Bronchial epithelial cell (primary cell): ENCODE measurements at regions not wholly inside any gene's neighbourhood (a gene's known extent, or its start where the extent isn't known, plus 50 kb on each side); places are given as distances from the start of the nearest gene placed in this dataset.

Experiments used
- DNase-seq: peaks from one replicate; pipeline ENCODE4 v3.0.0-alpha.2; 2010; ENCODE audit warnings: low read depth
- FAIRE-seq: peaks from 2 replicates; lab custom pipeline; 2011; peaks lifted over from hg19 to GRCh38; lab: Jason Lieb, UNC
- H3K27me3 ChIP-seq: 2 replicates; pipeline ENCODE4 v1.5.1; 2011; ENCODE audit warnings: low read length; ENCODE audit not compliant: control insufficient read depth, insufficient read depth
- H3K36me3 ChIP-seq: 2 replicates; pipeline ENCODE4 v1.5.1; 2011; ENCODE audit warnings: low read length; ENCODE audit not compliant: control insufficient read depth, insufficient read depth
- H3K4me3 ChIP-seq: 2 replicates; pipeline ENCODE4 v1.5.1; 2011; ENCODE audit warnings: mild to moderate bottlenecking, low read depth, low read length, control low read depth
- CTCF ChIP-seq: IDR thresholded peaks from 2 replicates; pipeline ENCODE4 v1.5.1; 2011; ENCODE audit warnings: mild to moderate bottlenecking, moderate library complexity, low read length, control low read depth, inconsistent platforms; ENCODE audit not compliant: insufficient read depth, severe bottlenecking

GRCh38 chr15:66628976-66629723 is 63.4 kb upstream of the LCTL start:
- peaks cover 2% of the 10 kb centered on the region for H3K27me3 ChIP-seq
- no peak for TF ChIP-seq CTCF
- DNase-seq (no peak), FAIRE-seq (no peak)
- no peaks in the 10 kb centered on the region for H3K36me3 ChIP-seq
- no peak overlapping the region for H3K4me3 ChIP-seq

GRCh38 chr15:66629817-66630576 is 64.2 kb upstream of the LCTL start:
- TF ChIP-seq CTCF: no peak
- FAIRE-seq (no peak), DNase-seq (no peak)
- Histone ChIP-seq H3K27me3 (peaks cover 2% of the 10 kb centered on the region), H3K4me3 (no peak overlapping the region), H3K36me3 (no peaks in the 10 kb centered on the region)

- DNase-seq: no peak
- H3K27me3 ChIP-seq: peaks cover 2% of the 10 kb centered on the region
Measured at GRCh38 chr15:66630801-66631351, 65.1 kb upstream of the LCTL start.

GRCh38 chr15:66631616-66632263 is 65.9 kb upstream of the LCTL start:
- Histone ChIP-seq H3K36me3 (no peaks in the 10 kb centered on the region), H3K4me3 (no peak overlapping the region), H3K27me3 (peaks cover 2% of the 10 kb centered on the region)
- DNase-seq (no peak), FAIRE-seq (no peak)
- TF ChIP-seq CTCF: no peak

More at GRCh38 chr15:66630801-66631351, 65.1 kb upstream of the LCTL start:
- FAIRE-seq: no peak
- no peak for TF ChIP-seq CTCF
- Histone ChIP-seq H3K4me3 (no peak overlapping the region), H3K36me3 (no peaks in the 10 kb centered on the region)

- DNase-seq (no peak), FAIRE-seq (no peak)
- H3K36me3 ChIP-seq: no peaks in the 10 kb centered on the region
- no peak overlapping the region for H3K4me3 ChIP-seq
- peaks cover 2% of the 10 kb centered on the region for H3K27me3 ChIP-seq
- TF ChIP-seq CTCF: no peak
Measured at GRCh38 chr15:66633041-66633937, 67.5 kb upstream of the LCTL start.
